HG03135 (cell line): ENCODE measurements at regions not wholly inside any gene's neighbourhood (a gene's known extent, or its start where the extent isn't known, plus 50 kb on each side); places are given as distances from the start of the nearest gene placed in this dataset.

Experiments used
- ATAC-seq: cut with Tn5 transposase; IDR thresholded peaks from one replicate; pipeline ENCODE4 v1.9.1; 2021; ENCODE audit warnings: mild to moderate bottlenecking, moderate library complexity; ENCODE audit not compliant: unreplicated experiment

DNA sequence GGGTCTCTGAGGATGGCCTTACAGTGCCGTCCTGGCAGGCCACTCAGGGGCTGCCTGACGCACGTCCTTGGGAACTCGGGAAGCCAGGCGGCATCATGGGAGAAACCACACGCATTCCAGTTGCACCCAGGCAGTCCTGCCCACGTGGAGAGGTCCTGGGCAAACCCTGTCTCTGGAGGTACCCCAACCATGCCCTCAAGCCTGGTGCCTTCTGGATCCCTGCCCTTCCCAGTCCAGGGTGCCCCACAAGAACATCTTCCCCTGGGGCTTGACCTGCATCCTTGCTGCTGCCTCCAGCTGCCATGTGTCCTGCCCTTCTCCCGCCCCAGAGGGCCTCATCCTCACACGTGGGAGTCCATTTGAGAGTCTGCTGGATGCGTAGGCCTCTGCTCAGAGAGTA is 200.3 kb upstream of the PPP2R2D start:
- no peak for ATAC-seq

DNA sequence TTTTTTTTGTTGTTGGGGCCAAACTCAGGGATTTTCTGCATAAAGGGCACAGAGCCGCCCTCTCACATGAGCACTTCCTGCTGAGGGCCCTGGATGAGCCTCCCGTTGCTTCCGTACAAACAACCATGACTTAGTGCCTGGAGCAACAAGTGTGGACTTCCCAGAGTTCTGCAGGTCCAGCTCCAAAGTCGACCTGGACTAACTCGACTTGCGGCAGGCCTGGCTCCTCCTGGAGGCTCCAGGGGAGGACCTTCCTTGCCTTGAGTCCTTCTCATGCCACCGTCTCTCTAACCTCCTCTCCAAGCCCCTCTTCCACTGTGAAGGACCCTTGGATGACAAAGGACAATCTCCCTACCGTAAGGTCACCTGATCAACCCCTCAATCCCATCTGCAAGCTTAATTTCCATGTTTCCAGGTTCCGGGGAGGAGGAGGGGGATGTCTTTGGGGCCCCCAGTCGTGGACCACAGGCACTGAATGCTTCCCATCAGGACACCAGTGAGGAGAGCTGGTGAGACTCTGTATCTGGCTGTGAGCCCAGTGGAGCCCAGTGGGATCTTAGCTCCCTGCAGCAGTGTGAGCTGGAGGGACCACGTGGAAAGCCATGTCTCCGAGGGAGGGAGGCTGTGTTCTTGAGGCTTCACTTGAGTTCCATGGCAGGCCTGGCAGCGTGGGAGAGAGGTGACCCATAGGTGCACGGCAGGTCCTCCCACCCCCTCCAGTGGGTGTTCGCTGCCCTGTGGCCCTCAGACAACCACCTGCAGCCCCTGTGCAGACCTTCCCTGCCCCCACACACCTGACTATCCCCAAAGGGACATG is 199.5 kb upstream of the PPP2R2D start:
- ATAC-seq = no peak

DNA sequence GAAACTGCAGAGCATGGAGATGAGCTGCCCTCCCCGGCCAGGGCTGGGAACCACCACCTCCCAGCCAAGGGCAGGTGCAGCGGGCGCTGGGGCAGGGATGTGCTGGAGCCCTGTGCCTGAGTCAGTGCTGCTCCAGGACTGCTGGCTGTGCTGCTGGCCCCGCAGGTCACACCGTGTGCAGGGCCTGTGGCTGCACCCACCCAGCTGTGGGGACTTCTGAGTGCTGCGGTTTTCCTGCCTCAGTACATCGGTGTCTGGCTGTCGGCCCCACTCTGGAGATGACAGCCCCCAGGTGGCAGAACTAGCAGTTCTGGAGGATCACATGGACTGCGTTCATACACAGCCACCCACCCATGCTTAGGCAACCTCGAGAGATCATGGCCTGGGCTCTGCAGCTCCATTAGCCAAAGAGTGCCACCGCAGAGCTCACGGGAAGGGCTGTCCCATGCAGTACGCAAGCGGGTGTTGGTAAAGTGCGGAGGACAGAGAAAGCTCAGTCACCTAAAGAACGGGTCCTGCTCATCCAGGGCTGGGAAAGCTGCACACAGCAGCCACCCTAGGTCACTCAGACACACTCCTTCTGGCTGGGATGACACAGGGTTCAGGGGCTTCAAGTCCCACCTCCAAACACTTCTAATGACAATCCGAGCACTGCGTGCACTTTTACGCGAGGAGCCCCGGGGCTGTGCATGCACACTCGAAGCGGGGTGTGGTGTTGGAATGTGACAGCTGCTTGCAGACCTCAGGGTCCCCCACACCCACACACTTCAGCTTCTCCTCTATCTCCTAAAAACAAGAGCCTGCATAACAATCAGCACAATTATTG is 198.1 kb upstream of the PPP2R2D start:
- ATAC-seq = no peak

DNA sequence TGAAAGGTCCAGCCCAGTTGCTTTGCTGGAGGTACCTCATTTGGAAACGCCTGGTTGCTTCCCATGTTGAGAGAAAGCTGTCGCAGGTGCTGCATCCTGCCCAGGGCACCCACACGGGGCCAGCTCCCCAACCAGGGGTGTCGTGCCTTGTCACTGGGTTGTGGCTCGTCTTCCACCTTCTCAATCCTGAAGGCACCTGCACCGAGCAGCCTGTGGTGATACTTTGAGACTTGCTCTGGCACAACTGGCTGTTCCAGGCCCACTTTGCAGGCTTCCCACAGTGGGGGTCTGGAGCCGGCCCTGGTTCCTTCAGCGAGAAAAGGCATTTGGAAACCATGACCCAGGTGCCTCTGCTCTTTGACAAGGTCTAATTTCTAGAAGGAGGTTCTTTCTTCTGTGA is 197.3 kb upstream of the PPP2R2D start:
- ATAC-seq = no peak

DNA sequence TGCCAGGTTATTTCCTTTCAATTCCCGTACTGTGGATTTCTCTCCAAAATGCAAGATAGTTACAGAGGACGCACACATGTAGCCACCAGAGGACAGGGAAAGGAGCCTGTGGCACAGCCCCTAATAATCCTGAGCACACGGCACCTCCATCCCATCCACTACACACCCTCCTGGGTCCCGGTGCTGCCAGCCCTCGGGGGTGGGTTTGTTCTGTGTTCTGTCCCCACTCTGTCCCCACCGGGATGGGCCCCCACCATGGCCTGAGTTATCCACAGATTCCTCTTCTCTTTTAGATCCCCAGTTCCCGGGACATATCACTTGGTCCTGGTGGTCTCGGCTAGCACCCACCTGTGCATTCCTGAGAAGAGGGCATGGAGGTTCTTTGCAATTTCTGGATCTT is 196.9 kb upstream of the PPP2R2D start:
- ATAC-seq = no peak

DNA sequence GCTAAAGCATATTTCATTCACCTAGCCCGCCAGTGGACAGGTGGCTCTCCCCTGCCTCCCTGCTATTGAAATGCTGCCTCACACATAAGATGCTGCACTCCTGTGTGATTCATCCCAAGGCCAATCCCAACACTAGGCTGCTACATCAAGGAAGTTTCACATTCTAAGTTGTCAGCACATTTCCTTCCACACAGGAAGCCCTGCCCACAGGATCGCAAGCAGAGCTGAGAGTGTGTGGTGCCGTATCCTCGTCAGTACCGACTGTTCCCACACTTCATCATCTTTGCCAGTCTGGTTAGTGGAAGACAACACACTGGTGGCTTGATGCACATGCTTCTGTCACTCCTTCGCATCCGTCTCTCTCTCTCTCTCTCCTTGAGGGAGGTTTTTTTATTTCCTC is 194.3 kb upstream of the PPP2R2D start:
- no peak for ATAC-seq

DNA sequence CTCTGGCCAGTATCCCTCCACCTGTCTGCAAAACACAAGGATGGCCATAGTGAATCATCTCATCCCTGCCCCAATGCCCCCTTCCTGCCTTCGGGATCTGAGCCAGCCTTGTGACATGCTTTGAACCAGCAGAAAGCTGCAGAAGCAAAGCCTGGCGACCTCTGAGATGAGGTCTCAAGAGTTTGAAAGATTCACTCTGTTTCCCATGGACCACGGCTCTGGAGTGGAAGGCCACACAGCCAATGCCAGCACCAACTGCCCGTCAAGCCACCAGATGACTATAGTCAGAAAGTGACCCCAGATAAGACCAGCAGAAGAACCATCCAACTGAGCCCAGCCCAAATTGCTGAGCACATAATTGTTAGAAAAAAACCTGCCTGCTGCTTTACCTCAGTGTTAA is 193.9 kb upstream of the PPP2R2D start:
- no peak for ATAC-seq

DNA sequence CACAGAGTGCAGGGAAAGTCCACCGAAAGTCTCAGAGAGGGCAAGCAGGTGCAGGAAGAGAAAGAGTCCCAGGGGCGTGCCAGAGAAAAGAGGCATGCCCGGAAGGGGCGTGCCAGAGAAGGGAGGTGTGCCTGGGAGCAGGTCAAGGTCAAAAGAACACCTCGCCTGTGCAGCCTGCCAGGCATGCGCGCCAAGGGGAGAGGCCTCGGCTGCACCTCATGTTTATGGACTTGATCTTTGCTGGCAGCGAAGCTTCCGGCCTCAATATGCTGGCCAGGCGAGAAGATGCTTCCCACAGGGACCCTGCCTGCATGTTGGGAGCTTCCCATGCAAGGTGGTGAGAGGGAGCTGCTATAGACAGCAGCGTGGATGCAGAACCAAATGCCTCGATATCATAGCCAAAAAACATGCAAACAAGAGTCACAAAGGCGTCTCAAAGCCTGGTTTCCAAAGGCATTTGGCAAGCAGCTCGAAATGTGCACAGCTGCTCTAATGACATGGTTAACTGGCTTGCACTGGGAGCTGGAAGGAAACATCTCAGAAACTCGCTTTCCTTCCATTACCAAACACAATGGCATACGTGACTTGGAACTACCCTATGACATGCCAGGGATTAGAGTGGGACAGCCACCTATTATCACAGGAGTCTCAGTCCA is 192.5 kb upstream of the PPP2R2D start:
- ATAC-seq = no peak

DNA sequence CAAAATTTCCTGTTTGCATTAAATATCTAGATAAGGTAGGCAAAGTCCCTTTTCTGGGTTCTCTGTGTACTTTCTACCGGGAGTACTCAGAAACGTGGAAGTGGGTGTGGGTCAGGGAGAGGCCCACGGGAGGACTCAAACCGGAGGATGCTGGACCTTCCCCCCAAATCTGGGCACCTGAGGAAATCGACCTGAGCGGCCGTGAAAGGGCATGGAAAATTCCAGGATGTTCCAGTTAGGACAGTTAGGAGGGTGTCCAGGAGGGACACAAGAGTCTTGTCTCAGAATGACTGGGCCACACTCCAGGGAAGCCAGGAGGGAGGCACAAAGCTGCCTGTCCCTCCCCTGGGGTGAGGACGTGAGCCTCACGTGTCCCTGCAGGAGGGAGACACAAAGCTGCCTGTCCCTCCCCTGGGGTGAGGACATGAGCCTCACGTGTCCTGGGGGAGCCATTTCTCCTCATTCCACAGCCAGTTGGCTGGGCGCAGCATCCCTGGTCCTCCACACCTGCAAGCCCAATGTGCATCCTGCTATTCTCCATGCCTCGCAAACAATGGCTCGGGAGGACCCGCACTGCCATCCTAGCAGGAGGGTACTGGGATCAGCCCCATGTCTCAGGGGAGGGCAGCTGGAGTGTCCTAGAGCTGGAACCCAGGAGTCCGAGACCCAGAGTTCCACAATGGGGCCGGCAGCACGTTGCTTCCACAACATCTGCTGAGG is 190.5 kb upstream of the PPP2R2D start:
- no peak for ATAC-seq

DNA sequence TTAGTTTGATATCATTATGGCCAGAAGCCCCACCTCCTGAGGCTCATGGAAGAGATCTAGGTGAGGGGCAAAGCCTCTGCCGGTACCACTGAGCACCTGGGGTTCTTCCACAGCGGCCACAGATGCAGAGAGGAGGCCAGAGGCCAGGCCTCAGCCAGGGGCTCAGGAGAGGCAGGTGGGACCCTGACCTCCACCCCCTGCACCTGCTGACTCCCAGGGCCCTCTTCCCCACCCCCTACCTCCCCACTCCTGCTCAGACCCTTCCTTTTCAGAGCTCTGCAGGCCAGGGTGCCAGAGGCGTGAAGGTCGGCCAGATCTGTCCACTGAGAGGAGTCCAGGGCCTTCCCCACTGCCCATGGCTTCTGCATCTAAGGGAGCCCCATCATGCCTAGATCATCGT is 178.7 kb upstream of the PPP2R2D start:
- ATAC-seq = no peak

DNA sequence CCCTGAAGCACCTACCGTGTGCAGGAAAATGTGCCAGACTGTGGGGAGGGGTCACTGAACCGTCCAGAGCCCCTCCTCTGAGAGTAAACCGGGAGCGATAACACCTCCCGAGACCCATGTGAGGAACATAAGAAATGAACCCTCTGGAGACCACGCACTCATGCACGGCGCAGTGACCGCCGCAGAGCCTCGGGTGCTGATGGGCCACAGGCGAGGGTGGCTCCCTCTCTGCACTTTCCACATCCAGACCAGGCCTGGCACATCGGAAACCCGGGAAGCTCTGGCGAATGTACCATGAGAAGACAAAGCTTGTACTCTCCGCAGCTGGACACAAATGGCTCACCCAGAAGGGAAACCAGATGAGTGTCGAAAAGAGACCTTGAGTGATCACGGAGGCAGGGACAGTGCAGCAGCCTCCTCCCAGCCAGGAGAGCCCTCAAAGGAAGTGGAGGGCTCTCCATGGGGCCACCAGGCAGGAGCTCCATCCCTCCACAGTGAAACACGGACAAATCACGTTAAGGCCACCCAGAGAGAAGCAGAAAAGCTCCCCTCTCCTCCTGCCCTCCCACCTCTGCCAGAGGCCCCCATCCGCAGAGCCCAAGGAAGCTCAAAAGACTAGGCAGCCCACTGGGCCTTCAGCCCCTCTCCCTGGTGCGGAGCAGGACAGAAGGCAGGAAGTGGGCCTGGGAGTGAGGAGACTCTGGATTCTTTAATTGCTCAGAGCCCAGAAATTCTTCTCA is 178.1 kb upstream of the PPP2R2D start:
- ATAC-seq = no peak

DNA sequence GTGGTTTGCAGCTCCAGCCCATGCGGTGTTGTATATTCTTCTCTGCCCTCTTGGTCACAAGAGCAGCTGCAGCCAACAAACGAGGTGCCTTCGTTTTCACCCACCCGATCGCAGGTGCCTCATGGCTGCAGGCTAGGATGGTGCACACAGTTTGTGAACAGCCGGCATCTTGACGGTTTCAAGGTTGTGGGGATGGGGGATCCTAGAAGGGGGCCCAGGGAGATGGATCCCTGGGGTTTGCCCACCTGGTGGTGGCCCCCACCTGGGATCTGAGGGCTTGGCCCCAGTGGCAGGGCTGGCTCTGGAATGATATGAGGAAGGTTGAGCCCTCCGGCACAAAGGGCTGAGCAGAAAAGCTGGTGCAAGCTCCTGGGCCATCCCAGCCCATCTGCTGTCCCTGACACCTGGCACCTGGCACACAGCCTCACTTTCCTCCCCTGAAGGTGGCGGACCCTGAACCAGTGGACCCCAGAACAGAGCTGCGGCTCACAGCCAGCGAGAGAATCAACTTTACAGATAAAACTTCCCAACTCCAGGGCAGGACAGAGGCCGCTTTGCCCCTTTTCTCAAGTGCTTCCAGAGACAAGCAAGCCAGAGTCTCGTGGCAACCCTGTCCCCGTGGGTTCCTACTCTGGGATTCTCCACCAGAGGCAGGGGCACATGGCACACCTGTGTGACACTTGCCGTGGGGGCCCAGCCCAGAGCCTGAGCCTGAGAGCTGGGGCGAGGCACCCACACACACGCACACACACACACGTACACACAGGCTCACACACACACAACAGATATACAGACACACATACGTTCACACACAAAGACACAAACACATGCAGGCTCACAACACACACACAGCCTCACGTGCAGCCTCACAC is 177.3 kb upstream of the PPP2R2D start:
- ATAC-seq = no peak

DNA sequence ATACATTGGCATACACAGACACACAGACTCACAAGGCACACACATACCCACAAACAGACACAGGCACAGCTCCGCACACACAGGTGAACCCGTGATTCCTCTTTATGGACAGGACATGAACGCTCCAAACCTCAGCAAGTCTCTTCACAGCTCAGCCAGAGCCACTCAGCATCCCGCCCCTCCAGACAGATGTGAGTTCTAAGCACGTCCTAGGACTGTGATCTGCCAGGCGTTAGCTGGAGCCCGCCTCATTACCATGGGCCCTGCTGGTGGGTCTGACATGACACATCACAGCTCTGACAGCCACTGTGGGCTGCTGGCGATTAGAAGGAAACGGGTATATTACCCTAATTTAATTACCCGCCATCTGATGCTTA is 176.7 kb upstream of the PPP2R2D start:
- no peak for ATAC-seq

DNA sequence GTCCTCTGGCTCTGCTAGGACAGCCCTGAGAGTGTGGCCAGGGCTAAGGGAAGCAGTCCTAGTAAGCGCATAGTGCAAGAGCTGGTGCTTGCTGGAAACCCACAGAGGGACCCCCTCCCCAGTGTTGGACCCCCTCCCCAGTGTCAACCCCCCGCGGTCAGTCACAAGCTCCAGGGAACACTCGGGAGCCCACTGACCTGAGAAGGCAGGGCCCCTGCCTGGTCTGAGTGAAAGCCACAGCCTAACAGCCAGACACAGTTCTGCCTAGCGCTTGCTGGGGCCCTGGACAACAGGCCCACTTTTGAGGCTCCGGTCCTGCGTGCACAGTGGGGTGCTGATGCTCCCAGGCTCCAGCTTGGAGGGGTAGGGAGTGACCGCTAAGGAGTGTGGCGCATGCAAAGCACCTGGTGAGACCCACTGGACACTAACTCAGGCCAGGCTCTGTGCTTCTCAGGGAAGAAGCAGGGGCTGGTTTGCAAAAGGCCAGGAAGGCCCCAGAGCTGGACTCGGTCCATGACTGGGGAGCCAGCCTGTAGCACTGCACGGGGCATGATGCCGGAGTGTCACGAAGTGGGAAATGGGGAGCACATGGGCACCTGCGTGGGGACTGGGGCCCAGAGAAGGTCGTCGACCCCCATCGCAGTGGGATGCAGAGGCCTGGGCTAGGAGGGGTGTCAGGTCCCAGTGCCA is 175.8 kb upstream of the PPP2R2D start:
- no peak for ATAC-seq

DNA sequence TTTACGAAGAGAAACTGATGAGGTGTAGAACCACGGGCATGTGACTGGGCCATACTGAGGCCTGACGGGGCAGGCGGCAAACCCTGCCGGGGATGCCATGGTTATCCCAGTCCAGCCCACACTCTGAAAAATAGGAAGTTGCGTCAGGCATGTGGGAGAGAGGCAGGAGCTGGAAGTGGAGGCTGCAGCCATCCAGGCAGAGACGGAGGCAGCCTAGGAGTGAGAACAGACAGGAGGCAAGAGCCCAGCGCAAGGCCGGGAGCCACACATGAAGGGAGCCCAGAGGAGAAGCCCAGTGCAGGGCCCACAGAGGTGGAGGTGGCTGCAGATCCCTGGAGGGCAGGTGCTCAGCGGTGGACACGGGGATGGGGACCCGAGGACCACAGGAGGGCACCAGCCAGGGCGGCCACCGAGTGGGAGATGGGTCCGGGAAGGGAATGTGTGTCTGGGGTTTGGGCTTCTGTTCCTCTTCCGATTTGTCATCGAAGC is 175.2 kb upstream of the PPP2R2D start:
- ATAC-seq = no peak

DNA sequence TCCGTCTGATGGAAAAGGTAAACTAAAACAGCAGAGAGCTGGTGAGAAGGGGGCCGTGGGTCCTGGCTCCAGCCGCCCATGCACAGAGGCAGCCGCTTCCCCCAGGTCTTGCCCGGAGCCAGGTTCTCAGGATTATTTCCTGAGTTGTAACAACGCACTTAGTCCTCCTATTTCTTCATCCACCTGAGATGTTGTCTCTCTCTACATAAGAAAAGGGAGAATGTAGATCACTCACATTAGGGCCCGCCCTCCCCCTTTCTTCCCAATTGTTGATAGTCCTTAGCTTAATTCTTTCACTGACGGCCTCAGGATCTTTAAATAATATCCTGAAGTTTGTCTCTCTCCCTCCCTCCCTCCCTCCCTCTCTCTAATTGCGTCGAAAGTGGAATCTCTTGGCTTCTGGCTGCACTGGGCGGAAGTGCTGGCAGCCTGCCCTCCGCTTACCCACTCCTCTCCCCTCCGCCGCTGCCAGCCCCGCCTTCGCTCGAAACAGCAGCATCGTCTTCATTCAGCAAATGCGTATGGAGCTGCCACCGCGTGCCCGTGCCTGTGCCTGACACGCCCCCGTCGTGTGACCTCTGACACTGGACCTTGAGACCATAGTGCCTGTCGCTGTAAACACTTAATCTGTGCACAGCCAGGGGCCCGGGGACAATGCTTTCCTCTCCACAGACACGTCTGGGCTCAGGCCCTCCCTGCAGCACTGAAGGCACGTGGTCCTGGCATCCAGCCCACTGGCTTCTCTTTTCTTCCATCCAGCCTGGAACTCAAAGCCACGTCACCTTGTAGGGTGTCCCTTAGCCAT is 174.5 kb upstream of the PPP2R2D start:
- ATAC-seq = no peak

DNA sequence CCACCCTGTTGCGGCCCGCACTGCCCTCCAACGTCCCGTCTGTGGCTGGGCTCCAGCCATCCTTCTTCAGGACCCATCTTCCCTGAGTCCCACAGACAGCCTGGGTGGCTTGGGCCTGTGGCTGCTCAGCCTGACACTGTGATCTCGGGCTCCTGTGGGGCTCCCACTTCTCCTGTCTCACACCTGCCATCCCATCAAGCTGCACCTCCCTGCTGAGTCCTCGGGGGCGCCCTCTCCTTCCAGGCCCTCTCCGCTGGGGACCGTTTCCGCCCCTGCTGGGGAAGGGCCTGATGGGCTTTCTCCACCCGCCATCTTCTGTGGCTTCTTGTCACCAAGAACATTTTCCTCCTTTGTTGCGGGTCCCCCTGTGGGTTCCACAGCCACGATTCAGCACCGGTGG is 173.8 kb upstream of the PPP2R2D start:
- ATAC-seq = no peak

DNA sequence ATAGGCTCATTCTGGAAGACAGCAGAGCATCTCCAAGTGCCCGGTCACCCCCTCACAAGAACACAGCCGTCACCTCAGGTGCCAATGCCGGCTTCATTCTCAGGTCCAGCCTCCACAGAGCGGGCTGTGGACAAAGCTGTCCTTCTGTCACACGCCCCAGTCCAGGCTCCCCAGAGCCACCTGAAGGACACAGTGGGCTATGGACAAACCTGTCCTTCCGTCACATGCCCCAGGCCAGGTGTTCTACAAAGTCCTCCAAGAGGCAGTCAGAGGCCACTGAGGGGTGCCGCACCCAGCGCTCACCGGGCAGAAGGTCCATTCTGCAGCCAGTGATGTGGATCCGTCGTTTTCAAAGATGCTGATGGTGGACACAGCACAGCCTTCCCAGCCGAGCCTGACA is 173.2 kb upstream of the PPP2R2D start:
- ATAC-seq = no peak
